ENCODE measurements at regions not wholly inside any gene's neighbourhood (a gene's known extent, or its start where the extent isn't known, plus 50 kb on each side); places are given as distances from the start of the nearest gene placed in this dataset.

GRCh38 chr16:86134802-86135461, 236.0 kb downstream of the IRF8 start:
- peak; percentile 69 for DNase-seq (ENCODE audit: low read depth)
- no peak for TF ChIP-seq CTCF (IDR thresholded peaks at IDR 0.05; ENCODE audit: insufficient read depth, low read length)
- no peak overlapping the region for H3K4me3 ChIP-seq (ENCODE audit: low read depth, low read length)

- no peak for DNase-seq (ENCODE audit: low read depth)
- no peak for TF ChIP-seq CTCF (IDR thresholded peaks at IDR 0.05; ENCODE audit: insufficient read depth, low read length)
- no peak overlapping the region for H3K4me3 ChIP-seq (ENCODE audit: low read depth, low read length)
These were observed 238.4 kb downstream of the IRF8 start for GRCh38 chr16:86137359-86137758.

GRCh38 chr16:86138121-86139085, 239.4 kb downstream of the IRF8 start:
- H3K4me3 ChIP-seq (ENCODE audit: low read depth, low read length) = no peak overlapping the region
- TF ChIP-seq CTCF (IDR thresholded peaks at IDR 0.05; ENCODE audit: insufficient read depth, low read length) = no peak
- no peak for DNase-seq (ENCODE audit: low read depth)

GRCh38 chr16:86142801-86143236, 243.9 kb downstream of the IRF8 start:
- H3K4me3 ChIP-seq (ENCODE audit: low read depth, low read length) = no peak overlapping the region
- TF ChIP-seq CTCF (IDR thresholded peaks at IDR 0.05; ENCODE audit: insufficient read depth, low read length) = no peak
- no peak for DNase-seq (ENCODE audit: low read depth)

GRCh38 chr16:86143666-86144065, 244.7 kb downstream of the IRF8 start:
- H3K4me3 ChIP-seq (ENCODE audit: low read depth, low read length) = no peak overlapping the region
- no peak for DNase-seq (ENCODE audit: low read depth)
- no peak for TF ChIP-seq CTCF (IDR thresholded peaks at IDR 0.05; ENCODE audit: insufficient read depth, low read length)

- no peak for TF ChIP-seq CTCF (IDR thresholded peaks at IDR 0.05; ENCODE audit: insufficient read depth, low read length)
- no peak for DNase-seq (ENCODE audit: low read depth)
These were observed 246.7 kb downstream of the IRF8 start for GRCh38 chr16:86145669-86146068.

More at GRCh38 chr16:86145669-86146068, 246.7 kb downstream of the IRF8 start:
- H3K4me3 ChIP-seq (ENCODE audit: low read depth, low read length) = no peak overlapping the region

All from fibroblast of the aortic adventitia (primary cell).